VCaP (cell line): ENCODE measurements at regions not wholly inside any gene's neighbourhood (a gene's known extent, or its start where the extent isn't known, plus 50 kb on each side); places are given as distances from the start of the nearest gene placed in this dataset.

Experiments used
- H3K27ac ChIP-seq: fragments of 450-650 bp; 2 replicates; pipeline ENCODE4 v1.5.1; 2017
- TF ChIP-seq, protein P1 (sequence below): fragments of 450-650 bp; conservative IDR thresholded peaks from 2 replicates; pipeline ENCODE4 v1.5.1; 2017; ENCODE audit warnings: mild to moderate bottlenecking, moderate library complexity

GRCh38 chr13:60922576-60923231 is 492.9 kb downstream of the PCDH20 start:
- TF ChIP-seq, protein P1, sequence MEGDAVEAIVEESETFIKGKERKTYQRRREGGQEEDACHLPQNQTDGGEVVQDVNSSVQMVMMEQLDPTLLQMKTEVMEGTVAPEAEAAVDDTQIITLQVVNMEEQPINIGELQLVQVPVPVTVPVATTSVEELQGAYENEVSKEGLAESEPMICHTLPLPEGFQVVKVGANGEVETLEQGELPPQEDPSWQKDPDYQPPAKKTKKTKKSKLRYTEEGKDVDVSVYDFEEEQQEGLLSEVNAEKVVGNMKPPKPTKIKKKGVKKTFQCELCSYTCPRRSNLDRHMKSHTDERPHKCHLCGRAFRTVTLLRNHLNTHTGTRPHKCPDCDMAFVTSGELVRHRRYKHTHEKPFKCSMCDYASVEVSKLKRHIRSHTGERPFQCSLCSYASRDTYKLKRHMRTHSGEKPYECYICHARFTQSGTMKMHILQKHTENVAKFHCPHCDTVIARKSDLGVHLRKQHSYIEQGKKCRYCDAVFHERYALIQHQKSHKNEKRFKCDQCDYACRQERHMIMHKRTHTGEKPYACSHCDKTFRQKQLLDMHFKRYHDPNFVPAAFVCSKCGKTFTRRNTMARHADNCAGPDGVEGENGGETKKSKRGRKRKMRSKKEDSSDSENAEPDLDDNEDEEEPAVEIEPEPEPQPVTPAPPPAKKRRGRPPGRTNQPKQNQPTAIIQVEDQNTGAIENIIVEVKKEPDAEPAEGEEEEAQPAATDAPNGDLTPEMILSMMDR: no peak
- no peak overlapping the region for H3K27ac ChIP-seq

DNA sequence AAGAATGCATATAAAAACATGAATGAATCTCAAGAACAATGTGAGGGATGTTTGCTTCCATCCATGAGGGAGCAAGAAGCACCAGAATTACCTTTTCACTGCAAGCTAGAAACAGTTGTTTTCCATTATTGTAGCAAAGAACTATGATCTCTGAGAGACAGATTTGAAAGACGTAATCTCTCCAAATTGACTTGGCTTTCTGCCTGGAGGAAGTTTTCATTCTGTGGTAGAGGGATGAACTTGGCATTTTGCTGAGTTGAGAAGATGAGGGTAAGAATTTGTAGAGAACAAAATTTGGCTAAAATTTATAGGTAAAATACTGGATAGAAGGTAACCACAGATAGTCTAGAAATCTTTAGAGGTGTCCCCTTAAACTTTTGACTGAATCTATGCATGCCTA is 496.8 kb downstream of the TDRD3 start:
- H3K27ac ChIP-seq: no peak overlapping the region
- TF ChIP-seq, protein P1: no peak

GRCh38 chr13:60887711-60888110 is 490.7 kb downstream of the TDRD3 start:
- TF ChIP-seq, protein P1: no peak
- no peak overlapping the region for H3K27ac ChIP-seq

- H3K27ac ChIP-seq: no peak overlapping the region
- TF ChIP-seq, protein P1: no peak
Observed at GRCh38 chr13:60881507-60881906, 484.5 kb downstream of the TDRD3 start.

GRCh38 chr13:60873116-60873515 is 476.1 kb downstream of the TDRD3 start:
- TF ChIP-seq, protein P1: no peak
- H3K27ac ChIP-seq: peak overlapping the region; percentile 54

DNA sequence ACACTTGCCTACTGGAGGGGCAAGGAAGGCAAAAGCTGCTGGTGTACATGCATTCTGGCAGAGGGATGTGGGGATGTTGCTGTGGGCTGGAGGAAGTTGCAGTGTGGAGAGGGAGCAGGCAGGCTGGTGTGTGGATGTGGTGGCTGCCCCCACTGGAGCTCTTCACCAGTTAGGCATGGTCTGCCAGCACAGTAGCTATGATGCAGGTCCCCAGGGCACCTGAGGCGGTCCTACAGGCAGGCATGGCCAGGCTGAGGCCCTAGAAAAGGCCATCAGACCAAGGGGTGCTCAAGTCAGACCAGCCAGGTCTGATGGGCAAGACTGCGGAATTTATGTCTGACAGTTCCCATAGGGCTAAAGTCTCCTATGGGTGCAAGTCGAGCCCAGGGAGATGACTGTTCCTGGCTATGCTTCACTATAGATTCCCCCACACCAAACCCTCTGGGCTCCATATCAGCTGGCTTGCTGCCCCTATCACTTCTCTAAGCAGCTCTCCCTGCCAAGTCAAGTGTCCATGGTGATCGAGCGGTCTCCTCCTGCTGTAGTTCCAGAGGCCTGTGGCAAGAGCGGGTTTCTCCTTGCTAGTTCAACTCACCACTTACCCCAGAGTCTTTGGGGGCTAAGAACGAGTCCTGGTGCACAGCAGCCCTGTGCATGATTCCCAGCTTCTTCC is 473.1 kb downstream of the TDRD3 start:
- H3K27ac ChIP-seq: no peak overlapping the region
- TF ChIP-seq, protein P1: no peak

- no peak overlapping the region for H3K27ac ChIP-seq
- TF ChIP-seq, protein P1: no peak
Observed at GRCh38 chr13:60869225-60869624, 472.2 kb downstream of the TDRD3 start.
